ENCODE measurements at regions not wholly inside any gene's neighbourhood (a gene's known extent, or its start where the extent isn't known, plus 50 kb on each side); places are given as distances from the start of the nearest gene placed in this dataset.
A peak's percentile ranks its signal among the peaks of the same experiment; 100 is the strongest.

GRCh38 chr12:116354950-116355783 lies 77.7 kb upstream of the MED13L start:
- H3K36me3 ChIP-seq (ENCODE audit: insufficient read depth), result no peaks in the 10 kb centered on the region
- no peak overlapping the region for H3K9ac ChIP-seq
- H3K79me2 ChIP-seq (ENCODE audit: insufficient read depth, low read depth), result no peaks in the 10 kb centered on the region
- no peaks in the 10 kb centered on the region for H3K27me3 ChIP-seq (ENCODE audit: insufficient read depth, low read depth)
- peaks cover 16% of the 10 kb centered on the region for H3K4me1 ChIP-seq (ENCODE audit: low read depth, poor library complexity, severe bottlenecking)
- H2AFZ ChIP-seq (ENCODE audit: low read depth), result no peak overlapping the region
- H3K27ac ChIP-seq, result no peak overlapping the region
- no peak overlapping the region for H3K4me3 ChIP-seq (IDR thresholded peaks at IDR 0.05; ENCODE audit: insufficient read depth, low read depth, low read length)
- no peak overlapping the region for H3K4me2 ChIP-seq
- no peak for TF ChIP-seq CTCF (conservative IDR thresholded peaks at IDR 0.05; ENCODE audit: low read depth, low read length)
- no peaks in the 10 kb centered on the region for H4K20me1 ChIP-seq (ENCODE audit: insufficient read depth)

GRCh38 chr12:116358536-116358892 lies 81.0 kb upstream of the MED13L start:
- TF ChIP-seq CTCF (conservative IDR thresholded peaks at IDR 0.05; ENCODE audit: low read depth, low read length), result no peak
- Histone ChIP-seq H3K79me2 (ENCODE audit: insufficient read depth, low read depth) (no peaks in the 10 kb centered on the region), H3K27me3 (ENCODE audit: insufficient read depth, low read depth) (no peaks in the 10 kb centered on the region), H3K27ac (peak overlapping the region; percentile 84), H3K4me3 (IDR thresholded peaks at IDR 0.05; ENCODE audit: insufficient read depth, low read depth, low read length) (no peak overlapping the region), H3K4me1 (ENCODE audit: low read depth, poor library complexity, severe bottlenecking) (peaks cover 34% of the 10 kb centered on the region), H3K36me3 (ENCODE audit: insufficient read depth) (no peaks in the 10 kb centered on the region), H3K4me2 (peak overlapping the region; percentile 58), H4K20me1 (ENCODE audit: insufficient read depth) (no peaks in the 10 kb centered on the region), H3K9ac (peak overlapping the region; percentile 46; the same call in 1 of the 2 replicates), H2AFZ (ENCODE audit: low read depth) (peak overlapping the region; percentile 55; the same call in 1 of the 2 replicates)

- H4K20me1 ChIP-seq (ENCODE audit: insufficient read depth), result no peaks in the 10 kb centered on the region
- H3K4me1 ChIP-seq (ENCODE audit: low read depth, poor library complexity, severe bottlenecking), result peaks cover 34% of the 10 kb centered on the region
- peak overlapping the region; percentile 55 for H2AFZ ChIP-seq (ENCODE audit: low read depth)
- peak overlapping the region; percentile 46; the same call in 1 of the 2 replicates for H3K9ac ChIP-seq
- H3K27ac ChIP-seq, result peak overlapping the region; percentile 84
- no peaks in the 10 kb centered on the region for H3K36me3 ChIP-seq (ENCODE audit: insufficient read depth)
- no peaks in the 10 kb centered on the region for H3K79me2 ChIP-seq (ENCODE audit: insufficient read depth, low read depth)
- H3K4me2 ChIP-seq, result peak overlapping the region; percentile 58
- TF ChIP-seq CTCF (conservative IDR thresholded peaks at IDR 0.05; ENCODE audit: low read depth, low read length), result no peak
- no peak overlapping the region for H3K4me3 ChIP-seq (IDR thresholded peaks at IDR 0.05; ENCODE audit: insufficient read depth, low read depth, low read length)
- H3K27me3 ChIP-seq (ENCODE audit: insufficient read depth, low read depth), result no peaks in the 10 kb centered on the region
These were observed 81.6 kb upstream of the MED13L start for GRCh38 chr12:116358893-116359761.

- TF ChIP-seq CTCF (conservative IDR thresholded peaks at IDR 0.05; ENCODE audit: low read depth, low read length), result no peak
- H3K4me2 ChIP-seq, result peak overlapping the region; percentile 71
- H3K9ac ChIP-seq, result peak overlapping the region; percentile 58; the same call in 1 of the 2 replicates
- no peaks in the 10 kb centered on the region for H3K79me2 ChIP-seq (ENCODE audit: insufficient read depth, low read depth)
- H4K20me1 ChIP-seq (ENCODE audit: insufficient read depth), result no peaks in the 10 kb centered on the region
- no peaks in the 10 kb centered on the region for H3K36me3 ChIP-seq (ENCODE audit: insufficient read depth)
- H3K27me3 ChIP-seq (ENCODE audit: insufficient read depth, low read depth), result no peaks in the 10 kb centered on the region
- H3K27ac ChIP-seq, result peak overlapping the region; percentile 95
- no peak overlapping the region for H3K4me3 ChIP-seq (IDR thresholded peaks at IDR 0.05; ENCODE audit: insufficient read depth, low read depth, low read length)
- H3K4me1 ChIP-seq (ENCODE audit: low read depth, poor library complexity, severe bottlenecking), result peaks cover 34% of the 10 kb centered on the region
- H2AFZ ChIP-seq (ENCODE audit: low read depth), result peak overlapping the region; percentile 61; the same call in 1 of the 2 replicates
These were observed 83.3 kb upstream of the MED13L start for GRCh38 chr12:116360579-116361413.

Measured in KMS-11 (cell line).